HepG2 (cell line): ENCODE measurements at regions not wholly inside any gene's neighbourhood (a gene's known extent, or its start where the extent isn't known, plus 50 kb on each side); places are given as distances from the start of the nearest gene placed in this dataset.

Experiments
- ATAC-seq: fragments of 200-7000 bp; cut with Tn5 transposase; 3 replicates; pipeline ENCODE4 v1.9.1; 2020; ENCODE audit warnings: mild to moderate bottlenecking, moderate library complexity
- BruUV-seq: library from RNA; stranded (reverse); fragments of 400-500 nt; replicated peaks from 2 replicates; lab custom pipeline; 2021; lab: Mats Ljungman, UMichigan
- CTCF ChIA-PET: fragments of 300-600 bp; formaldehyde crosslinking; extraction: SDS; loops from one replicate; lab custom pipeline; 2021; ENCODE audit warnings: low total read pairs, inconsistent platforms, low intra/inter-chr PET ratio; lab: Yijun Ruan, JAX
- POLR2A ChIA-PET: fragments of 350-600 bp; sonication (Branson Sonifier 250); formaldehyde crosslinking; loops from one replicate; lab custom pipeline; 2020; ENCODE audit warnings: antibody characterized with exemption, inconsistent platforms; lab: Yijun Ruan, JAX
- DNase-seq: peaks from one replicate; pipeline ENCODE4 v3.0.0-alpha.2; 2015; ENCODE audit warnings: low spot score
- FAIRE-seq: peaks from 3 replicates; lab custom pipeline; 2011; peaks lifted over from hg19 to GRCh38; lab: Jason Lieb, UNC
- H2AFZ ChIP-seq: one replicate; pipeline ENCODE4 v1.6.1; 2011; ENCODE audit warnings: low read length, inconsistent platforms
- H3K27ac ChIP-seq: fragments of 300-600 bp; 3 replicates; pipeline ENCODE4 v1.8.0; 2011; ENCODE audit warnings: mixed run types, mild to moderate bottlenecking, mixed read lengths, low read length, inconsistent platforms; ENCODE audit not compliant: insufficient read depth; ENCODE audit errors: extremely low read length
- H3K27me3 ChIP-seq, 2 experiments: fragments of 200-600 bp in 1 of 2; 2 replicates in 1 of 2; 3 replicates in 1 of 2; pipeline versions ENCODE4 v1.6.0 to v1.8.0; 2011; ENCODE audit warnings: low read length in 2 of 2, mild to moderate bottlenecking in 2 of 2, moderate library complexity in 2 of 2, inconsistent platforms in 1 of 2; ENCODE audit not compliant: insufficient read depth in 2 of 2, control insufficient read depth in 1 of 2
- H3K36me3 ChIP-seq, 2 experiments: fragments of 200-600 bp in 1 of 2; replicated peaks in 1 of 2; 2 replicates in 1 of 2; 3 replicates in 1 of 2; pipeline versions ENCODE4 v1.5.1 to v1.8.0; 2011; ENCODE audit warnings: low read length in 2 of 2, inconsistent platforms in 1 of 2; ENCODE audit not compliant: insufficient read depth in 2 of 2, control insufficient read depth in 1 of 2
- H3K4me1 ChIP-seq: 2 replicates; pipeline ENCODE4 v1.5.1; 2012; ENCODE audit warnings: low read length, inconsistent platforms; ENCODE audit not compliant: insufficient read depth
- H3K4me2 ChIP-seq: 2 replicates; pipeline ENCODE4 v1.6.0; 2011; ENCODE audit warnings: low read depth, low read length, inconsistent platforms
- H3K4me3 ChIP-seq, 3 experiments: fragments of 200-600 bp in 1 of 3; sonication (generic), shearing (Covaris generic) in 1 of 3; replicated peaks in 1 of 3; 2 replicates each; pipeline ENCODE4 v1.5.1; 2011 to 2016; ENCODE audit warnings: low read length in 3 of 3, inconsistent platforms in 2 of 3, low read depth in 2 of 3, mild to moderate bottlenecking in 2 of 3, control low read depth in 1 of 3, mixed read lengths in 1 of 3; ENCODE audit not compliant: insufficient read depth in 1 of 3
- H3K79me2 ChIP-seq: one replicate; pipeline ENCODE4 v1.6.1; 2011; ENCODE audit warnings: low read length, inconsistent platforms; ENCODE audit not compliant: insufficient read depth
- H3K9ac ChIP-seq: 2 replicates; pipeline ENCODE4 v1.6.0; 2011; ENCODE audit warnings: mild to moderate bottlenecking, low read depth, low read length, inconsistent platforms; ENCODE audit not compliant: insufficient read depth
- H3K9me3 ChIP-seq: 2 replicates; pipeline ENCODE4 v1.5.1; 2012; ENCODE audit warnings: mild to moderate bottlenecking, low read length
- H4K20me1 ChIP-seq: 2 replicates; pipeline ENCODE4 v1.6.0; 2011; ENCODE audit warnings: inconsistent platforms, mild to moderate bottlenecking, low read length, moderate library complexity; ENCODE audit not compliant: insufficient read depth
- MIXL1 ChIP-seq: IDR thresholded peaks from 2 replicates; pipeline ENCODE4 v1.6.1; 2016
- TOE1 ChIP-seq: sonication (generic); formaldehyde crosslinking; IDR thresholded peaks from 2 replicates; pipeline ENCODE4 v1.4.0; 2020; ENCODE audit warnings: mild to moderate bottlenecking, missing genetic modification reagents
- ZBTB14 ChIP-seq: sonication (generic); formaldehyde crosslinking; IDR thresholded peaks from 2 replicates; pipeline ENCODE4 v1.4.0; 2020; ENCODE audit warnings: missing genetic modification reagents
- ZFP91 ChIP-seq: sonication (generic); formaldehyde crosslinking; IDR thresholded peaks from 2 replicates; pipeline ENCODE4 v1.9.0; 2022; ENCODE audit warnings: missing genetic modification reagents, mild to moderate bottlenecking, borderline replicate concordance
- ZMYM4 ChIP-seq: sonication (generic); formaldehyde crosslinking; IDR thresholded peaks from 2 replicates; pipeline ENCODE4 v1.8.1; 2023; ENCODE audit warnings: mild to moderate bottlenecking, missing genetic modification reagents
- ZNF12 ChIP-seq: sonication (generic); formaldehyde crosslinking; IDR thresholded peaks from 2 replicates; pipeline ENCODE4 v1.5.0; 2020; ENCODE audit warnings: missing genetic modification reagents
- ZNF232 ChIP-seq: sonication (generic); formaldehyde crosslinking; IDR thresholded peaks from 2 replicates; pipeline ENCODE4 v1.4.0; 2020; ENCODE audit warnings: missing genetic modification reagents, borderline replicate concordance
- ZNF441 ChIP-seq: sonication (generic); formaldehyde crosslinking; IDR thresholded peaks from 2 replicates; pipeline ENCODE4 v1.7.0; 2021; ENCODE audit warnings: missing genetic modification reagents, borderline replicate concordance
- ZNF589 ChIP-seq: sonication (generic); formaldehyde crosslinking; conservative IDR thresholded peaks from 2 replicates; pipeline ENCODE4 v1.8.0; 2022; ENCODE audit warnings: mild to moderate bottlenecking, moderate library complexity, missing genetic modification reagents
- WGBS: methylation state at CpG from one replicate; pipeline ENCODE4 v1.1.6; 2017; ENCODE audit warnings: low lambda C conversion rate; 5-methylcytosine and 5-hydroxymethylcytosine counted together
- in situ Hi-C: cut with HindIII; loops from 2 replicates; pipeline ENCODE4 v1.10.0; 2017; ENCODE audit warnings: low pct_unique_long_range_greater_than_20kb; ENCODE audit not compliant: extremely low pct_ligation_motif_present
- intact Hi-C: fragments of 100-400 bp; cut with micrococcal nuclease; formaldehyde crosslinking; loops from one replicate; pipeline ENCODE4 v1.10.0; 2022; ENCODE audit not compliant: unreplicated experiment
- TF ChIP-seq, protein P1 (sequence below): sonication (generic); formaldehyde crosslinking; IDR thresholded peaks from 2 replicates; pipeline ENCODE4 v1.4.0; 2020; ENCODE audit warnings: mild to moderate bottlenecking, missing genetic modification reagents
- TF ChIP-seq, protein P2 (sequence below): sonication (generic); formaldehyde crosslinking; IDR thresholded peaks from 2 replicates; pipeline ENCODE4 v1.4.0; 2020; ENCODE audit warnings: missing genetic modification reagents

DNA sequence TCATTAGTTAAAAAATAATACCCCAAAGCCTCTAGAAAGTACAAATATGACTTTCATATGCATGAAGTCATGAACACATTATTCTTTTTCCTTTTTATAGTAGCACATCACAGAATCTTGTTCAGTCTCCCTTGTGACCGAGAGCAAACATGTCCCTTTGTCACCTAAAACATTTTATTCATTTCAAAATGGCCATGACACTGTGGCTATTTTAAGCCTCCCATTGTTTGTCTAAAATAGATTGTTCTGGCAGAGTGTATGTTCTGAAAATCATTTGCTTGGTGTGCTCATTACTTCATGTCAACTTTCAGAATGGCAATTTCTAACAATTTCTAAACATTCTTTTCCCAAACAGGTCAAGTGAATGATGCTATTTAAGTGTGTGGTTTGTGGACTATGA is 865.0 kb downstream of the JRKL start:
- Histone ChIP-seq H3K9ac (no peak overlapping the region), H3K4me1 (no peaks in the 10 kb centered on the region), H4K20me1 (no peaks in the 10 kb centered on the region), H3K4me2 (no peak overlapping the region), H3K79me2 (no peaks in the 10 kb centered on the region), H3K9me3 (no peaks in the 10 kb centered on the region), H3K4me3 (no peak overlapping the region), H3K27me3 (no peaks in the 10 kb centered on the region), H2AFZ (no peak overlapping the region), H3K36me3 (no peaks in the 10 kb centered on the region), H3K27ac (no peak overlapping the region)
- CTCF ChIA-PET, result no interaction called here
- DNase-seq (no peak), FAIRE-seq (no peak), ATAC-seq (no peak)
- intact Hi-C loops, result no loop called here
- WGBS, result 4% methylated on average over 1 of the region's 1 CpG
- BruUV-seq, result no TSS peak
- no peak for TF ChIP-seq ZNF441 (CRISPR knock-in tag)
- TF ChIP-seq, protein P1, sequence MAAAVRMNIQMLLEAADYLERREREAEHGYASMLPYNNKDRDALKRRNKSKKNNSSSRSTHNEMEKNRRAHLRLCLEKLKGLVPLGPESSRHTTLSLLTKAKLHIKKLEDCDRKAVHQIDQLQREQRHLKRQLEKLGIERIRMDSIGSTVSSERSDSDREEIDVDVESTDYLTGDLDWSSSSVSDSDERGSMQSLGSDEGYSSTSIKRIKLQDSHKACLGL (CRISPR knock-in tag), result no peak
- TF ChIP-seq ZNF232 (CRISPR knock-in tag), result no peak
- TF ChIP-seq ZFP91 (CRISPR knock-in tag), result no peak
- no peak for TF ChIP-seq TOE1 (CRISPR knock-in tag)
- no peak for TF ChIP-seq ZNF12 (CRISPR knock-in tag)
- no peak for TF ChIP-seq ZNF589 (CRISPR knock-in tag)
- TF ChIP-seq ZMYM4 (CRISPR knock-in tag), result no peak
- no peak for TF ChIP-seq ZBTB14
- no peak for TF ChIP-seq MIXL1 (CRISPR knock-in tag)
- TF ChIP-seq, protein P2, sequence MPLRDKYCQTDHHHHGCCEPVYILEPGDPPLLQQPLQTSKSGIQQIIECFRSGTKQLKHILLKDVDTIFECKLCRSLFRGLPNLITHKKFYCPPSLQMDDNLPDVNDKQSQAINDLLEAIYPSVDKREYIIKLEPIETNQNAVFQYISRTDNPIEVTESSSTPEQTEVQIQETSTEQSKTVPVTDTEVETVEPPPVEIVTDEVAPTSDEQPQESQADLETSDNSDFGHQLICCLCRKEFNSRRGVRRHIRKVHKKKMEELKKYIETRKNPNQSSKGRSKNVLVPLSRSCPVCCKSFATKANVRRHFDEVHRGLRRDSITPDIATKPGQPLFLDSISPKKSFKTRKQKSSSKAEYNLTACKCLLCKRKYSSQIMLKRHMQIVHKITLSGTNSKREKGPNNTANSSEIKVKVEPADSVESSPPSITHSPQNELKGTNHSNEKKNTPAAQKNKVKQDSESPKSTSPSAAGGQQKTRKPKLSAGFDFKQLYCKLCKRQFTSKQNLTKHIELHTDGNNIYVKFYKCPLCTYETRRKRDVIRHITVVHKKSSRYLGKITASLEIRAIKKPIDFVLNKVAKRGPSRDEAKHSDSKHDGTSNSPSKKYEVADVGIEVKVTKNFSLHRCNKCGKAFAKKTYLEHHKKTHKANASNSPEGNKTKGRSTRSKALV (CRISPR knock-in tag), result no peak
- POLR2A ChIA-PET, result no interaction called here
- in situ Hi-C loops, result no loop called here
